Neural cell (in vitro differentiated cells): ENCODE measurements at regions not wholly inside any gene's neighbourhood (a gene's known extent, or its start where the extent isn't known, plus 50 kb on each side); places are given as distances from the start of the nearest gene placed in this dataset.

Source experiments
- H2AFZ ChIP-seq: fragments of 200-600, 300-800 bp; sonication (generic), shearing (Covaris generic); 2 replicates; pipeline ENCODE4 v1.6.0; 2014; ENCODE audit warnings: low read depth, mild to moderate bottlenecking, antibody characterized with exemption, low read length, moderate library complexity
- H3F3A ChIP-seq: fragments of 200-600 bp; shearing (Covaris generic); 2 replicates; pipeline ENCODE4 v1.6.1; 2016; ENCODE audit warnings: mild to moderate bottlenecking, moderate library complexity, mixed read lengths, antibody characterized with exemption, low read length; ENCODE audit not compliant: insufficient read depth, poor library complexity, severe bottlenecking
- H3K27ac ChIP-seq: fragments of 200-600, 300-800 bp; sonication (generic), shearing (Covaris generic); 2 replicates; pipeline ENCODE4 v1.5.1; 2014; ENCODE audit warnings: mild to moderate bottlenecking, low read length, moderate library complexity
- H3K27me3 ChIP-seq: fragments of 300-800, 200-600 bp; sonication (generic), shearing (Covaris generic); 2 replicates; pipeline ENCODE4 v1.6.0; 2014; ENCODE audit warnings: mild to moderate bottlenecking, low read depth, low read length, moderate library complexity; ENCODE audit not compliant: insufficient read depth
- H3K36me3 ChIP-seq: fragments of 300-800, 200-600 bp; sonication (generic), shearing (Covaris generic); 2 replicates; pipeline ENCODE4 v1.5.1; 2014; ENCODE audit warnings: mild to moderate bottlenecking, antibody characterized with exemption, low read length, moderate library complexity; ENCODE audit not compliant: insufficient read depth
- H3K4me2 ChIP-seq: fragments of 300-800, 200-600 bp; sonication (generic), shearing (Covaris generic); 2 replicates; pipeline ENCODE4 v1.6.0; 2014; ENCODE audit warnings: mild to moderate bottlenecking, low read length
- H3K4me3 ChIP-seq: fragments of 300-800, 200-600 bp; sonication (generic), shearing (Covaris generic); 2 replicates; pipeline ENCODE4 v1.5.1; 2014; ENCODE audit warnings: mild to moderate bottlenecking, low read length, moderate library complexity
- H3K79me2 ChIP-seq: fragments of 200-600 bp; shearing (Covaris generic); replicated peaks from 2 replicates; pipeline ENCODE4 v1.6.0; 2014; ENCODE audit warnings: mild to moderate bottlenecking, low read length, moderate library complexity; ENCODE audit not compliant: insufficient read depth
- H3K9ac ChIP-seq: fragments of 300-800, 200-600 bp; sonication (generic), shearing (Covaris generic); 2 replicates; pipeline ENCODE4 v1.6.1; 2016; ENCODE audit warnings: mild to moderate bottlenecking, low read length, mixed read lengths
- H3K9me2 ChIP-seq: fragments of 200-600 bp; shearing (Covaris generic); 2 replicates; pipeline ENCODE4 v1.6.1; 2016; ENCODE audit warnings: mild to moderate bottlenecking, low read length, mixed read lengths; ENCODE audit not compliant: insufficient read depth
- H3K9me3 ChIP-seq: fragments of 200-600, 300-800 bp; sonication (generic), shearing (Covaris generic); 2 replicates; pipeline ENCODE4 v1.6.1; 2016; ENCODE audit warnings: mild to moderate bottlenecking, mixed run types, low read length, moderate library complexity, mixed read lengths
- H4K20me1 ChIP-seq: fragments of 200-600 bp; shearing (Covaris generic); 2 replicates; pipeline ENCODE4 v1.6.1; 2016; ENCODE audit warnings: mild to moderate bottlenecking, mixed run types; ENCODE audit not compliant: insufficient read depth
- CTCF ChIP-seq: fragments of 450-650 bp; IDR thresholded peaks from 2 replicates; pipeline ENCODE4 v1.5.1; 2014; ENCODE audit warnings: antibody characterized with exemption, mild to moderate bottlenecking, moderate library complexity; ENCODE audit not compliant: poor library complexity, severe bottlenecking
- EP300 ChIP-seq: fragments of 450-650 bp; conservative IDR thresholded peaks from 2 replicates; pipeline ENCODE4 v1.6.1; 2014; ENCODE audit warnings: antibody characterized with exemption, mild to moderate bottlenecking, moderate library complexity; ENCODE audit not compliant: poor library complexity, severe bottlenecking
- EZH2 ChIP-seq: fragments of 200-600, 300-800 bp; shearing (Covaris generic), sonication (generic); IDR thresholded peaks from 2 replicates; pipeline ENCODE4 v1.6.1; 2014; ENCODE audit warnings: antibody characterized with exemption, low read length, borderline replicate concordance, mild to moderate bottlenecking; ENCODE audit not compliant: insufficient read depth, poor library complexity, severe bottlenecking
- MXI1 ChIP-seq: fragments of 450-650 bp; conservative IDR thresholded peaks from 2 replicates; pipeline ENCODE4 v1.6.1; 2014; ENCODE audit warnings: antibody characterized with exemption, mild to moderate bottlenecking; ENCODE audit not compliant: poor library complexity, severe bottlenecking
- POLR2AphosphoS5 ChIP-seq: IDR thresholded peaks from 2 replicates; pipeline ENCODE4 v1.6.1; 2012
- RAD21 ChIP-seq: fragments of 450-650 bp; conservative IDR thresholded peaks from 2 replicates; pipeline ENCODE4 v1.6.1; 2014; ENCODE audit warnings: antibody characterized with exemption, mild to moderate bottlenecking, moderate library complexity
- REST ChIP-seq: IDR thresholded peaks from 2 replicates; pipeline ENCODE4 v1.6.1; 2012; ENCODE audit warnings: borderline replicate concordance
- SMC3 ChIP-seq: fragments of 450-650 bp; conservative IDR thresholded peaks from 2 replicates; pipeline ENCODE4 v1.6.1; 2014; ENCODE audit warnings: antibody characterized with exemption, mild to moderate bottlenecking, moderate library complexity; ENCODE audit not compliant: poor library complexity
- TAF1 ChIP-seq: IDR thresholded peaks from 2 replicates; pipeline ENCODE4 v1.6.1; 2012; ENCODE audit warnings: low read depth

- no peak for TF ChIP-seq EP300
- TF ChIP-seq POLR2AphosphoS5, result no peak
- no peak for TF ChIP-seq RAD21
- TF ChIP-seq CTCF, result no peak
- TF ChIP-seq REST, result no peak
- Histone ChIP-seq H3K36me3 (no peaks in the 10 kb centered on the region), H3K4me2 (no peak overlapping the region), H3K9me2 (no peaks in the 10 kb centered on the region), H3K27ac (no peak overlapping the region), H3K27me3 (no peaks in the 10 kb centered on the region), H3K9me3 (no peaks in the 10 kb centered on the region), H3F3A (no peaks in the 10 kb centered on the region), H3K79me2 (no peaks in the 10 kb centered on the region), H3K4me3 (no peak overlapping the region), H2AFZ (no peak overlapping the region), H4K20me1 (no peaks in the 10 kb centered on the region), H3K9ac (no peak overlapping the region)
Measured at GRCh38 chr5:66413931-66414330, 182.3 kb upstream of the MAST4 start.

- Histone ChIP-seq H3K9me3 (no peaks in the 10 kb centered on the region), H2AFZ (no peak overlapping the region), H3K9me2 (no peaks in the 10 kb centered on the region), H3K27me3 (no peaks in the 10 kb centered on the region), H3K36me3 (no peaks in the 10 kb centered on the region), H3K9ac (no peak overlapping the region), H3K79me2 (no peaks in the 10 kb centered on the region), H3K27ac (no peak overlapping the region), H4K20me1 (no peaks in the 10 kb centered on the region), H3K4me3 (no peak overlapping the region), H3K4me2 (no peak overlapping the region), H3F3A (no peaks in the 10 kb centered on the region)
- TF ChIP-seq RAD21, result no peak
- no peak for TF ChIP-seq POLR2AphosphoS5
- TF ChIP-seq EP300, result no peak
- TF ChIP-seq TAF1, result no peak
- TF ChIP-seq REST, result no peak
- no peak for TF ChIP-seq EZH2
- TF ChIP-seq SMC3, result no peak
- no peak for TF ChIP-seq MXI1
- no peak for TF ChIP-seq CTCF
Measured at GRCh38 chr5:66415208-66415607, 181.0 kb upstream of the MAST4 start.
